ACHN (cell line): ENCODE measurements at regions not wholly inside any gene's neighbourhood (a gene's known extent, or its start where the extent isn't known, plus 50 kb on each side); places are given as distances from the start of the nearest gene placed in this dataset.
"Not testable (repeated sequence)": the region's sequence is repeated elsewhere in the genome, so short reads cannot be mapped to it uniquely, and the experiment has no call there.

Source experiments
- DNase-seq: peaks from one replicate; pipeline ENCODE4 v3.0.0-alpha.2; 2015
- in situ Hi-C: cut with HindIII; loops from 2 replicates; pipeline ENCODE4 v1.10.0; 2017; ENCODE audit warnings: low sequenced_read_pairs, low pct_ligation_motif_present, low pct_unique_long_range_greater_than_20kb

DNA sequence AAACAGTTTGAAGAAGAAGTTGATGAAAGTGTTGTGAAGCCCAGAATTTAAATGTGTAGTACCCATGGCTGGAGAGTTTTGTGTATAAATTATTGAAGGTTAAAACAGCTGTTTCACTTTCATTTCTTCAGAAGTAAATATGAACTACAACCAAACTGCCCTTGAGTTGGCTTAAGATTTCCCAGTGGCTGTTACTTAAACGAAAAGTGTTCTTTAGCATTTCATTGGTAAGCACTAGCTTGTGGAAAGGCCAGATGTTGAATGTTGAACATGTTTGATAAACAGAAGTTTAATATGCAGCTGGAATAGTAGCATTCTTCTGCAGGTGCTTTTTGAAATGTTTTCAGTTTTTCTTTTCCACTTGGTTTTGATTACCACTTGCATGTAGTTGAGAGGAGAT, 83.2 kb upstream of the TNRC6B start:
- in situ Hi-C loops = no loop called here
- no peak for DNase-seq

DNA sequence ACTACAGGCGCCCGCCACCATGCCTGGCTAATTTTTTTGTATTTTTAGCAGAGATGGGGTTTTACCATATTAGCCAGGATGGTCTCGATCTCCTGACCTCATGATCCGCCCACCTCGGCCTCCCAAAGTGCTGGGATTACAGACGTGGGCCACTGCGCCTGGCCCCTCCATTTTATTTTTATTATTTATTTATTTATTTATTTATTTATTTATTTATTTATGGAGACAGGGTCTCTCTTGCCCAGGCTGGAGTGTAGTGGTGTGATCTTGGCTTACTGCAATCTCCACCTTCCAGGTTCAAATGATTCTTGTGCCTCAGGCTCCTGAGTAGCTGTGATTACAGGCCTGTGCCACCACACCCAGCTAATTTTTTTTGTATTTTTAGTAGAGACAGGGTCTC, 77.8 kb upstream of the TNRC6B start:
- in situ Hi-C loops, DNase-seq: not testable (repeated sequence)

DNA sequence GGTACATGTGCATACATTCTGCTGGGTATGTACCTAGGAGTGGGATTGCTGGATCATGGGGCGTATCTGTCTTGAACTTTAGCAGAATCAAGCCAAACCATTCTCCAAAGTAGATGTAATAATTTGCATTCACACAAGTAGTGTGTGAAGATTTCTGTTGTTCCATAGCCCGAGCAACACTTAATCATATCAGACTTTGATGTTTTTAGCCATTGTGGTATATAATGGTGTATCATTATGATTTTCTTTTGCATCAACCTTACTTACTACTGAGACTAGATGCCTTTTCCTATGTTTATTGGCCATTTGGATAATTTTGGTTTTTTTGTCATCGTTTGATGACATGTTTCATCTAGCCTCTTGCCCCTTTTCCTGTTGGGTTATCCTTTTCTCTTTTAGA, 72.0 kb upstream of the TNRC6B start:
- no peak for DNase-seq
- in situ Hi-C loops = no loop called here

- in situ Hi-C loops = no loop called here
- peak; percentile 27 for DNase-seq
These were observed 70.5 kb upstream of the TNRC6B start for GRCh38 chr22:40107244-40107643.

DNA sequence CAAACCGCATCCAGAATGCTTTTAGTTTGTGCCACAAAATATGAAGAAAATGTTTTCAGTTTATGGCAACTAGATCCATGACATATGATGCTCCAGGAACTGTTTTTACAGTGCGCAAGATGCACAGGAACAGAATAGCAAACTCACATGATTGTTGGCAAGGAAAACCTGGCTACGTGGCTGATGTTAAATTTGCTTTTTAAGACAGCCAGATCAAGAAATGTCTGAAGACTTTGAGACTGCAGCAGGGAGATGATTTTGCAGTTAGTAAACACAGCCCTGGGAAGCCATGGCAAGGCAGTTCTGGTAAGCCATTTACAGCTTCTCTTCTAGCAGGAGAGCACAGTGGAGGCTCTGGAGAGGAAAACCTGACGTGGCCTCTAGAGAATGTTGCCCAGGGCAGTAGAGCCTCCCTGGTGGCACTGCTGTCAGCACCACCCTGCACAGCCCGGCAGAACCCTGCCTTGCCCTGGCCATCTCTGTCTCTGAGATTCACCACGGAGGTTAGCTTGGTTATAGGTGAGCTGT, 69.8 kb upstream of the TNRC6B start:
- DNase-seq = peak; percentile 70
- in situ Hi-C loops = no loop called here

- no peak for DNase-seq
- in situ Hi-C loops = no loop called here
These were observed 69.3 kb upstream of the TNRC6B start for GRCh38 chr22:40108396-40108795.

DNA sequence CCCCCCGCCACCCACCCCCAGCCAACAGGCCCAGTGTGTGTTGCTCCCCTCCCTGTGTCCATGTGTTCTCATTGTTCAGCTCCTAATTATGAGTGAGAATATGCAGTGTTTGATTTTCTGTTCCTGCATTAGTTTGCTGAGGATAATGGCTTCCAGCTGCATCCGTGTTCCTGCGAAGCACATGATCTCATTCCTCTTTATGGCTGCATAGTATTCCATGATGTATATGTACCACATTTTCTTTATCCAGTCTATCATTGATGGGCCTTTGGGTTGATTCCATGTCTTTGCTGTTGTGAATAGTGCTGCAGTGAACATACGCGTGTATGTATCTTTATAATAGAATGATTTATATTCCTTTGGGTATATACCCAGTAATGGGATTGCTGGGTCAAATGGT, 68.8 kb upstream of the TNRC6B start:
- in situ Hi-C loops, DNase-seq: not testable (repeated sequence)

- no peak for DNase-seq
- in situ Hi-C loops = no loop called here
These were observed 66.3 kb upstream of the TNRC6B start for GRCh38 chr22:40111451-40111850.

GRCh38 chr22:40112595-40112994, 65.1 kb upstream of the TNRC6B start:
- in situ Hi-C loops = no loop called here
- DNase-seq = no peak

DNA sequence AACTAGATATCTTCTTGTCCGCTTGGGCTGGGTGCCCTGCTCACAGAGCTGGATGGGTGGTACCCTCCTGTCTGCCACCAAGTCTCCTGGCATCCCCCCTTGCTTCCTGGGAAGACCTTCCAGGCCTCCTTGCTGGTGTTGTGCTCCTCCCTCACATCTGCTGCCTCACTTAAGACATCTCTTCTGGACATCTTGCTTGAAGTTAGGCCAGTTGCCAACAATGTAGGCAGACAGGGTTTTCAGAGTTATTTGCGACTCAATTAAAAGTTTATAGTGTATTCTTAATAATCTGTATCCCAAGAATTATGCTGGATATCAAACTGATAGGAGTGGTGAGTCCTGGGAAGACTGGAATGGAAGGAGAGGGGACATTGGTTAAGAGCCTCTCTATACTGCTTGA, 64.0 kb upstream of the TNRC6B start:
- in situ Hi-C loops = no loop called here
- no peak for DNase-seq

GRCh38 chr22:40114411-40114810, 63.3 kb upstream of the TNRC6B start:
- in situ Hi-C loops = no loop called here
- DNase-seq = no peak

DNA sequence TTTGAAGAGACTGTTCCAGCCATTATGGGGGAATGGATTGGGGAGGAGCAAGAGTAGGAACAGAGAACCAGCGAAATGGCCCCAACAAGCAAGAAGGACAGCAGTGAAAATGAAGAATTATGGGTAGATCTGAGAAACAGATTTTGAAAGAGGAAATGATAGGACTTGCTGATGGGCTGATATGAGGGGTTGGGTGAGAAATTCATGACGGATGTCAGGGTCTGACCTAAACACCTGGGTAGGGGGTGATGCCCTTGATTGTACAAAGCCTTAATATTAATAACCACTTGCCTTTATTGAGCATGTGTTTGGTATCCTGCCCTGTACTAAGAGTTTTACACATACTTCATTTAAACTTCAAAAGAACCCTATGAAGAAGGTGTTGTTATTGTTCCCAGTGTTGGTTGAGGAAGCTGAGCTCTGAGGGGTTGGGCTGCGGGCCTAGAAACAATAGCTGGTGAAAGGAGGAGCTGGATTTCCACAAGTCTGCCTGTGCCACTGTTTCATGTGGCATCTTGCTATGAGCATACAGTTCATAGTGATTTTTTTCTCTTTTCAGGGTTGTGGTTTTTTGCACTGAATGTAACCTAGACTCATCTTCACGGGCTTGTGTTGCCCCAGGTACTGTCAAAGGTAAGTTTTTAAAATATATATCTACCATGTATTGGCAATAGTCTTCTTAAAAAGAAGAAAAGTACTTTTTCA, 61.1 kb upstream of the TNRC6B start:
- no peak for DNase-seq
- in situ Hi-C loops = no loop called here

- in situ Hi-C loops = no loop called here
- DNase-seq = no peak
These were observed 58.7 kb upstream of the TNRC6B start for GRCh38 chr22:40118979-40119378.

GRCh38 chr22:40120848-40121247, 56.9 kb upstream of the TNRC6B start:
- no peak for DNase-seq
- in situ Hi-C loops = no loop called here

DNA sequence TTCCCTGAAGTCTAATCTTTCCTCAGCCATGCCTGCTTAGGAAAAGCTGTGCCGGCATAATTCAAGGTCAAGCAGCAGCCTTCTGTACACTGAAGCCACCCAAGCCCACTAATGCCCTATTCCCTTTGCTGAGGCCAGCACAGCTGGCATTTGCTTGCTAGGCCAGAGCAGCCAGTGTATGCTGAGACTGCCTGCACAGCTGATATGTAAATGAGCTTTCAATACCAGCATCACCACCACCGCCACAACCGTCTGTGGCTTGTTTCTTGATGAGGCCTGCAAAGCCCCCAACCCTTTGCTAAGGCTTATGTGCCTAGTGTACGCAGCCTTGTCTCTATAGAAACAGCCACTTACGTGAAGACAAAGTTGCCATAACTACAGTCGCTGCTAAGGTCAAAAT, 56.3 kb upstream of the TNRC6B start:
- in situ Hi-C loops = no loop called here
- DNase-seq = no peak

GRCh38 chr22:40122792-40123191, 54.9 kb upstream of the TNRC6B start:
- no peak for DNase-seq
- in situ Hi-C loops = no loop called here

GRCh38 chr22:40123387-40123786, 54.3 kb upstream of the TNRC6B start:
- no peak for DNase-seq
- in situ Hi-C loops = no loop called here
